GM18502 (cell line): ENCODE measurements at regions not wholly inside any gene's neighbourhood (a gene's known extent, or its start where the extent isn't known, plus 50 kb on each side); places are given as distances from the start of the nearest gene placed in this dataset.
"Not testable (repeated sequence)": the region's sequence is repeated elsewhere in the genome, so short reads cannot be mapped to it uniquely, and the experiment has no call there.

ENCODE experiments used
- ATAC-seq: cut with Tn5 transposase; IDR thresholded peaks from one replicate; pipeline ENCODE4 v1.9.1; 2021; ENCODE audit warnings: mild to moderate bottlenecking; ENCODE audit not compliant: unreplicated experiment, poor library complexity

DNA sequence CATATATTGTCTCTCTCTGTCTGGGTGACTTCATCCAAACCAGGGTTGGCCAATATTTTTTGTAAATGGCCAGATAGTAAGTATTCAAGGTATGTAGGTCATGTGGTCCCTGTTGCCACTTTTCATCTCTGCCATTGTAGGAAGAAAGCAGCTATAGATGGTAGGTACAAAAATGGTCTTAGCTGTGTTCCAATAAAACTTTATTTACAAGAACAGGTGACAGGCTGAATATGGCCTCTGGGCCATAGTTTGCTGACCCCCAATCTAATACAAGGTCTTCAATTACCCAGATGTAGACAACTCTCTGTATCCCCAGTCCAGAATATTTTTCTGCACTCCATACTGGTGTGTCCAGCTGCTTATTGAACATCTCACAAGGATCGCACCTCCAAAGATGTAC is 166.2 kb upstream of the FZD8 start:
- ATAC-seq = no peak

DNA sequence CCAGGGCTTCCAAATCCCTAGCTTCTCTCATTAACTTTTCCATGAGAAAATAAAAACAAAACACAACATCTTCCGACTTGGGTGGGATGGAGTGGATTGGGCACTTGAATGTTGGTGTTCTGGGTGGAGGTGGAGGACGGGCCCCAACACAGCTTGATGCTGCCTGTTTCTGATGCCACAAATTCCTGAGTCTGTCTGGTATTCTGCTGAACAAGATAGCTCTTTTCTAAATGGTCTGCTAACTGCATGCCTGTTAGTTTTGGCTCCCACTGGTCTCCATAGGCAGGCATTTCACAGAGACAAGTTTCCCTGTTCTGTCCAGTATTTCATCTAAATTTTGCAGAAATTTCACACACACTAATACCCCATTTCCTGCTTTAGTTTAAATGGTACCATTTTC is 160.9 kb upstream of the FZD8 start:
- ATAC-seq = no peak

DNA sequence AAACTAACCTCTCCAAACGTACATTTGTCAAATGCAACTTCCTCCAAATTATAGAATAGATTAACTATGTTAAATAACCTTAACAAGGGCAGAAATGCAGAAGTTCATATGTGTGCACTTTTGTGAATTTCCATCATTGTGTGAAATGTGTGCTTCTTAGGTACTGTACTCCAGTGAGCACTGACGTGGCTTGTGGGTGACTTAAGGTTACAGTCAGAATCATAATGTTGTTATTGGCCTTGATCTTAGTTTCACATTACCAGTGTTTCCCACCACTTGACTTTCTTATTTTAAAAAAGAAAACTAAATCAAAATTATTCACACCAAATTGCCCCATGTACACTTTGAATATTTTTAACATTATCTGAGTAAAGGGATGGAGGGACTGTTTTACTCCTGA is 155.1 kb upstream of the FZD8 start:
- no peak for ATAC-seq

DNA sequence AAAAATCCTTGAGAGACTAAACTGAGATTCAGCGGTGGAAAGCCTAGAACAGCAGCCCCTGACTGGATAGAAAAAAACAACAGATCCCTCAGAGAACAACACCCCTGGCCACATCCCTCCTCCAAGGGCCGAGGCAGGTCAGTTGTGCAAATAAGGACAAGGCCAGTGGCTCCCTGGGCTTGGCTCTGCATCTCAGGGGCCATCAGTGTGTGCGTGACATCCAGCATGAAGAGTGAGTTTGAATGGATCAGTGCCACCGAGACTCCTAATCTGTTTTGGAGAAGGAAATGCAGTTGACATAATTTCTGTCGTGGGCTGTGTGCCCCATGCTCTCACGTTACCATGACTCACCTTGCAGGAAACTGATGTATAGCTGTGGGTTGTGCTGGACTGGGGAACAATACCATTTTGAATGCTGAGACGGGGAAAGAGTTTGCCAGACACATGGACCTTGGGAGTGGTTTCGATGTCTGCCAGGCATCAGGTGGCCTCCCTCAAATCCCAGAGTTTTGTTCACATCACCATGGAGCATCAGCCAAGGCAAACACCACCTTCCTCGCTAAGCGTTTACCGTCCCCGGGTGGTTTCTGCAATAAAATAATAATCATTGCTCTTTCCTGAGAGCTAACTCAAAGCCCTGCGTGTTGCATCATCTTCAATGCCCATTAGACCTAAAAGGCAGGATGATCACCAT is 153.2 kb upstream of the FZD8 start:
- ATAC-seq = no peak

DNA sequence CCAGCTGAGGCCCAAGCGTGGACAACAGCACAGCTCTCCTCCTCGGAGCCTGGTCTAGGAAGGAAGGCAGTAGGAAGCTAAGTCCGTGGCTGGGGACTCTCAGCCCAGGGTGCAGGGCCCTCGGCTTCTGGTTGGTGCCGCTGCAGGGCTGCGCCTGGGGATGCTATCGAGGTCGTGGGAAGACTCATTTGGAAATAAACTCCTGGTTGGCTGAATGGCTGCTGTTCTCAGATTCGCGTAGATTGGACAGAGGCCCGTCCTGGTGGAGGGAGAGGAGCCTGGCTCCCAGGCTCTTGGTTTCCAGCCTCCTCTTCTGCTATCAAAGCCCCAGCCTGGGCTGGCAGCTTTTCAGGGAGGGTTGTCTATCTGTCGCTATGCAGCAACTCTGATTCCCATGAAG is 152.6 kb upstream of the FZD8 start:
- no peak for ATAC-seq

DNA sequence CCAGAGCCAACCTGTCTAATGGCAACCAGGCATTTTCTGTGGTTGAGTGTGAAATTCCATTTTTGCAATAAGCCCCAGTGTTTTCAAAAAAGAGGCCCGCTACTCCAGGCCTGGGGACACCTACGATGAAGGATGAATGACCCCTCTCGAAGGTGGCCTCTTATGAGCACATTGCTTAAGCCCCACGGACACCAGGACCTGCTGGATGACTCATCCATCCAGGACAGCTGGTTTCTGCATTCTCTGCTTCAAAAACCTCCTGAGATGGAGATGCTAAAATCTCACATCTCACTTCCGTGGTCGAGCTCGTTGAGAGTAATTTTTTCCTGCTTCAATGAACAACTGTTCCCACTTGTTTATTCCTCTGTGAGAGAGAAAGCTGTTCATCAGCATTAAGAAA is 150.2 kb upstream of the FZD8 start:
- no peak for ATAC-seq

DNA sequence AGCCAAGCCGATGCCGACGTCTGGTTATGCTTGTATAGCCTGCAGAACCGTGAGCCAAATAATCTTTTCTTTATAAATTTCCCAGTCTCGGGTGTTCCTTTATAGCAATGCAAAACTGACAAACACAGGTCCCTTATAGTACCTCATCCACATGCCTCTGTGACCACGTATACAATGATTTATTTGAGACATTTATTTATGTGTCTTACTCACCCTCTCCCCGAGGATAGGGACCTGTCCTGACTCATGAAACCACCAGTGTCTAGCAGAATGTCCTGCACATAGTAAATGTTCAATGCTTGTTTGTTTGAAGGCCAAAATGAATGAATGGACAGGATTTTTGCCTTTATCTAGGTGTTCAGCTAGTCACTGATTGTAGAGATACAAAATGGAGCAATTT is 147.9 kb upstream of the FZD8 start:
- no peak for ATAC-seq

DNA sequence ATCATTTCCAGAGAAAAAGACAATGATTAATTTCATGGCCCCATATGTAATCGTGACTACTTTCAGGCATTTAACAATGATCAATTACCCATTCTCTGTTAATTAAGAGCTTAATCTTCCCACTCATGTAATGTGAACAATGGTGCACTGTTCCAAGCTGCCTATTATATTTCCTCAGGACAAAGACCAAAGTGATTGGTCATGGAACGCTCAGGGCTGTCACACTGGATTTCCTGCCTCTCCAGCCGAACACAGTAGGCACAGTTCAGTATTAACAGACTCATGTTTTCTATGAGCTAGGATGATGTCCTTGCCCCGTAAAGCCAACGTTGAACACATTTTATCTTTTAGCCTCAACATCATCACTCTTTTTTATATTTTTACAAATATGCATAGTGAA is 142.7 kb upstream of the FZD8 start:
- no peak for ATAC-seq

DNA sequence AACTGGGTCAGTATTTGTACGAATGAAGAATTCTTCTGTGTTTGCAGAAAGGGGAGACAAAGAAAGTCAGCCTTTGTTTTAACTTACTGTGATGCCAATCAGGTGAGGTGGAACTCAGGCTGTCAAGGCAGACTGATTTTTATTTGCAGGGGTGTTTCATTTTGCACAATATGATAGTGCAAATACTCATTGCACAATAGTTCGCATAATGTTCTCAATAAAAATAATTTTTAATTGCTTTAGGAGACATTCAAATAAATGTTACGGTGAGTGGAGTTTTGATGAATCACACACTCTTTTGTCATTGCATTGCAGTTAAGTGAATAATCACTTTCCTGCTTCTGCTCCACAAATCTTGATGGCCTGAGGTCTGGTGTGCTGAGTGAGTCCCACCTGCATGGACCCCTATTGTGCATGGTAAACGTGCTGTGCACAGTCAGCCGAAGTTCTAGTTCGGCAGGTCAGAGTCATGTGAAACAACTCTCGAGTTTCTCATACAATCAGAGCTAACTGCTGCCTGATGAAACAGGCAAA is 141.3 kb upstream of the FZD8 start:
- ATAC-seq = no peak

DNA sequence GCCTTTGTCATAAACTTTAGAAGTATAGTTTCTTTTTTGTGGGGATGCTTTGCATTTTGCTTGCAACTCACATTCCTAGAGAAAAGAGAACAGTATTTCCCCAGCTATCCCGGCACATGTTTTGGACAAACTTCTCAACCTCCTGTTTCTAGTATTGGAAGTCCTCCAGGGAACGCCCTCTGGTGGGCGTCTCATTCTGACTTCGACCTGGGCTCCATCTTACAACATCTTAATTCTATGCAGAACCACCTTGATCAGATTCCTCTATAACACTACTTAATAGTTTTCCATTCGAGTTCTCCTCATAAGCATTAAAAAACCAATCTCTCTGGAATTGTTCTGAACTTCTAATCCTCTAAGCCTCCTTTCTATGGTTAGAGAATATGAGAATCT is 139.5 kb upstream of the FZD8 start:
- ATAC-seq = no peak

DNA sequence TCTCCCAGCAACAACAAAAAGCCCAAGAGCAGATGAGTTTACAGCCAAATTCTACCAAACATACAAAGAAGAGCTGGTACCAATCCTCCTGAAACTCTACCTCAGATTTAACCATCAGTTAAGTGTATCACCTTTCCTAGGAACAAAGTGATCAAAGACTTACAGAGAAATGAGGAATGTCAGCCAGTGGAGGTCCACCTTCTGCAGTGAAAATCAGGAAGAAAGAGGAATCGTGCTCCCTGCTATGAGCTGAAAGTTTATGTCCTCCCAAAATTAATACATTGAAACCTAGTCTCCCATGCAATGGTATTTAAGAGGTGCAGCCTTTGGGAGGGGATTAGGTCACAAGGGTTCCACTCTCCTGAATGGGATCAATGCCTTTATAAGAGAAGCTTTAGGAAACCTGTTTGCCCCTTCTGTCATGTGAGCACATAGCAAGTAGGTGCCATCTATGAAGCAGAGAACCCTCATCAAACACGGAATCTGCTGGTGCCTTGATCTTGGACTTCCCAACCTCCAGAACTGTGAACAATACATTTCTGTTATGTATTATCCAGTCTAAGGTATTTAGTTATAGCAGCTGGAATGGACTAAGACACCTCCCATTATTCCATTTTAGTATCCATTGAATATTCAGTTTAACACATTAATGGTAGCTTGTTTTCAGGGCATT is 139.0 kb upstream of the FZD8 start:
- no peak for ATAC-seq

DNA sequence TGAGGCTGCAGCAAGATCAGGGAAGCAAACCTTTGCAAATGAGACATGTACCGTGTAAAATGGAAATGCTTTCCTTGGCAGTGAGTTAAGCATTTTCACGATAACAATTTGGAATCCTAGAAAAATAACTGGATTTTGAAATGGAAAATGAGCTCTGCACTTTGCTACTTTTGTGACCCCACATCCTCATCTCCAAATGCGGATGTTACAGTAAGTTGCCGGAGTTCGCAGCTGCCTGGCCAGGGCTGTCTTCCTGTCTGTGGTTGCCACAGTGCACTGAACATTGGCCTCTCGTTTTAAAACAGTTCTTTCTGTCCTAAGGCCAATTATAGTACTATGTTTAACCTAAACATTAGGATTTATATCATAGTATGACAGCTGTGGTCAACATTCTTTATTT is 136.2 kb upstream of the FZD8 start:
- no peak for ATAC-seq

DNA sequence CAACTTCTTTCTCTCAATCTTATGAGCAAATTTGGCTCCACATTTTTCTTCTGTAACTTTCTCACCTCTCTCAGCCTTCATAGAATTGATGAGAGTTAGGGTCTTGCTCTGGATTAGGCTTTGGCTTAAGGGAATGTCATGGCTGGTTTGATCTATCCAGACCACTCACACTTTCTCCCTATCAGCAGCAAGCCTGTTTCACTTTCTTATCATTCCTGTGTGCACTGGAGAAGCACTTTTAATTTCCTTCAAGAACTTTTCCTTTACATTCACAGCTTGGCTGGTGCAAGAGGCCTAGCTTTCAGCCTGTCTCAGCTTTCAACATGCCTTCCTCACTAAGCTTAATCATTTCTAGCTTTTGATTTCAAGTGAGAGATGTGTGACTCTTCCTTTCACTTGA is 134.5 kb upstream of the FZD8 start:
- not testable (repeated sequence) for ATAC-seq

DNA sequence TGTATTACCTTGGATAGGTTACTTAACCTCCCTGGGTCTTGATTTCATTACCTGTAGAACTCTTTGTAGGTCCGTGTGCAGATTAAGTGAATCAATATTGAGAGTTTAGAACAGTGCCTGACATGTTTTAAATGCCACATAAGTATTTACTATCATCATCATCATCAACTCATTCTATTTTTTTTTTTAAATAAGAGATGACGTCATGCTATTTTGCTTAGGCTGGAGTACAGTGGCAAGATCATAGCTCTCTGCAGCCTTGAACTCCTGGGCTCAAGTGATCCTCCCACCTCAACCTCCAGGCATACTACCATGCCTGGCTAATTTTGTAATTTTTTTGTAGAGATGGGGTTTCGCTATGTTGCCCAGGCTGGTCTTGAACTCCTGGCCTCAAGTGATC is 132.0 kb upstream of the FZD8 start:
- ATAC-seq = no peak

DNA sequence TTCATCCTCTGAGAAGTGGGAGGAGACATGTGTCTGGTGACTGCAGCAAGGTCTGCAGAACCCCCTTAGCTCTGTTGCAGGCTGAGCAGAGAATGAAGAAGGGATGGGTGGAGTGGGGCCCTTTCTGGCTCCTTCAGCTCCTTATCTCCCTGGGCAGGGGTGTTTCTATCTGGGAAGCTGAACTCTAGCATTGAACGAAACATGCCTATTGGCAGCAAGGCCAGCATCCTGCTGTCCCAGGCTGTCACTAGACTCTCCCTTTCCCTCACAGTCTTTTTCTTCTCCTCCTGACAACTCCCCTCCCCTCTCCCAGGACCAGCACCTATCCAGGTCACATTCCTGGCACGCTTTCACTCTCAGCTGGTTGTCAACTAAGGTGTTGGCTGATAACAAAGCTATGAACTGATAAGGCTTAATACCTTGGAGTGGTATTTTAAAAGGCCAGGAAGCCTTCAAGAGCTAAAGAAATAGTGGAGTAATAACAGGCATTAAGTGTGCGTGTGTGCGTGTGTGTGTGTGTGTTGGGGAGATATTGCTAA is 128.8 kb upstream of the FZD8 start:
- ATAC-seq = no peak

DNA sequence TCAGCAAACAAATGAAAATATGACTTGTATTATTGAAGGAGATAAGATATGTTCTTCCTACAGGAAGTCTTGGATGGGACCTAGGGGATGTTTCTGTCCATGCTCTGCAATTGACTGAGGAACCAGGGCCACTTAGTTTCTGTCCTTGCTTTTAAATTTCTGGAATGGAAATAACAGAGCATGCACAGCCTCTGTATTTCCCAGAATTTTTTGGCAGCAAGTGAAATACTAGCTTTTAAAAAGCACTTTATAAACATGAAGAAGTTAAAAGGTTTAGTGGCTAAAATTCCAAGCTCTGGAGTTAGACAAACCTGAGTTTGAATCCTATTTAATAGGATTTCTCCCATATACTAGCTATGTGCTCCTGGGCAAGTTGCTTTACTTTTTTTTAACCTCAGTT is 127.7 kb upstream of the FZD8 start:
- ATAC-seq = no peak

DNA sequence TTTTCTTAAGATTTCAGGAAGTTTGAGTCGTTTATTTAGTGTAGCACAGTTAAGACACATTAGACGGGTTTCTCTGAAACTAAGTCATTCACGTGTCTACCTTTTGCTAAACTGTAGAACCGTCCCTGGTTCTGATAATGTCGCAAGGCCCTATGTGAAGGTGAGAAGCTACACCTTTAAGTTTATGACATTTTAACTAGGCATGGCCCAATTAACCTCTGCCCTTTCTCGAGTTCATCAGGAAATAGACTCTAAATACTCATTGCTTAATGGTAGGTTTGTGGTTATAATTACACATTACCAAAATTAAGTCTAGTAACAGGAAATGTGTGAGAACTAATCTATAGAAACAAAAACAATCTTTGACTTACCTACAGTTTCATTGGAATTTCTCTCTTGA is 126.6 kb upstream of the FZD8 start:
- ATAC-seq = no peak

DNA sequence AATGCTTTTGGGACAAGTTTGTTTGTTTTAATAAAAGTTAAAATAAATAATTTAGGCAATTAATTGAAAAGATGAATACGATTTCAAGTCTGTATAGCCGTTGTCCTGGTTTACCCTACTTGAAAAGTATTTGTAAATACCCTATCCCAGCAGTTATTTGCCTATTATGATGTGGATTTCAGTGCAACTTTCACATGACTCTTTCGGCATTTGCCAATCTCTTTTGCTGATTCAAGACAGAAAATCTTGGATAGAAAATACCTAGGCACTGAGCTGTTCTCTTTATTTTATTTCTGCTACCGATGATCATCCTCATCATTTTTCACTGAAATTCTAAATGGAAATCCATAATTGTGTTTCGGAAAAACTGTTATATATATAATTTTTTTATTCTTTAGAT is 125.9 kb upstream of the FZD8 start:
- ATAC-seq = no peak

DNA sequence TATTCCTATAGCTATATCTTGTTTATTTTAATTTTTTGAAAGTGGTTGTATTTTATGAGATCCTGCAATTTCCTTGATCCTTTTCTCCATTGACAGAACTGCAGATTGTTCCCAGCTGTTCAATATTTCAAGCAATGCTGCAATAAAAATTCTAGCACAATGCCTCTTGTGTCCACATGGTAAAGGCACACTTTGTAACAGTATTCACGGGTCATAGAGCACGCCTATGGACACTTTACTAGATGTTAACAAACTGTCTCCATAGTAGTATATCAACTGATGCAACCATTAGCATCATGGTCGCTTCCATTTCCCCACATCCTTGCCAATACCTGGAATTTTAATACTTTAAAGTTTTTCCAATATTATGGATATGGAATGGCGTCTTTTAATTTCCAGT is 123.9 kb upstream of the FZD8 start:
- ATAC-seq = no peak

DNA sequence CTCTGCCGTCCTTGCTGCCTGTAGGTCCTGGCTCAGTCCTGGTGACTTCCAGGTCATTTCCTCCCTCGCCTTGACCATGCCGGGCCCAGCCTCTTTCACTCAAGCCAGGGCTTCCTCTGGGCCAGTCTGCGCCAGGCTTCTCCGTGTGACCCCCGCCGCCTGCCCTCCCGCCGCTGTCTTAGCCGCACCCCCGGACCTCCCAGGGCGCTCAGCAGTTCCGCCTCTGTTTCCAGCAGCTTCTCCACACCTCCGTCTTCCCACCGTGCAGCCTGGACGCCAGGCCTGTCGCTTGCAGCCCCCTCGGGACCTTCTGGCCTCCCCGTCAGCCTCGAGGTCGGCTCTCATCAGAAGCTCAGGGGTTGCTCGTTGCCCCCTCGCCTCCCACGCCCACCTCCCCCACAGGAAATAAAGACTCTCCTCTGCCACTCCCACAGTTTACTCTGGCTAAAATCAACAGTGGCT is 123.0 kb upstream of the FZD8 start:
- ATAC-seq = no peak

DNA sequence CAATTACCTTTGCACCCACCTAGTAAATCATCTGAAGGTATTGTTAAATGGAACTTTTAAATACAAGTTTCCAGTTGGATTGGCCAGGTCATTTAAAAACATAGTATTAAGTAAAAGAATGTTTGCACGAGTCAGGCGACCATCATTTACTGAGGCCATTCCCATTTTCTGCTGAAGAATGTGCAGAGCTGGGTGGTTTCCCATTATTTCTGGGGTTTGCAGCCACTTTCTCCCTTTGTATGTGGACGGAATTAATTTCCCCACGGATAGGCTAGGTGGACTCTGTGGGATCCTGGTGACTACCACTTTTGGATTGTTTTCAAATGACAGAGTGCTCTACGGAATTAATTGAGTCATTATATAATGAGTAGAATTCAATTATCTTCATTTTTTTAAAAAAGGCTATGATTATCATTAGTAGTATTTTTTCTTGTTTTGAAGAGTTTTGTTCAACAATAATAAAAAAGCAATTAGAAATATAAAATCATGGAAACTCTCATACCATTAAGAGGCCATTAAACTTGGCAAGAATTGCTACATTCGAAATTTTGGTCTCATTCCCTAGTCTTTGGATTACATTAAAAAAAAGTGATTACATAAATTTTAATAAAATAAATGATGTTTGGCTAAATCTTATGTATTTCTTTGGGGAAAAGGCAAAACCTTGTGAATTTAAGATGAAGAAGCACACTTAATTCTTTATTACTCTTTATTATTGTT is 120.4 kb upstream of the FZD8 start:
- no peak for ATAC-seq
